Panc1 (cell line): ENCODE measurements at regions not wholly inside any gene's neighbourhood (a gene's known extent, or its start where the extent isn't known, plus 50 kb on each side); places are given as distances from the start of the nearest gene placed in this dataset.

ENCODE experiments used
- CTCF ChIP-seq: fragments of 450-650 bp; IDR thresholded peaks from 2 replicates; pipeline ENCODE4 v1.5.1; 2017; ENCODE audit warnings: mild to moderate bottlenecking
- POLR2AphosphoS5 ChIP-seq: IDR thresholded peaks from 2 replicates; pipeline ENCODE4 v1.6.1; 2012; ENCODE audit warnings: mild to moderate bottlenecking, low read depth, low read length, moderate library complexity
- REST ChIP-seq, 2 experiments: IDR thresholded peaks; 2 replicates each; pipeline ENCODE4 v1.6.1; 2011 to 2012; ENCODE audit warnings: low read depth in 2 of 2, control low read depth in 1 of 2, low read length in 1 of 2, mild to moderate bottlenecking in 1 of 2, moderate library complexity in 1 of 2; ENCODE audit not compliant: insufficient read depth in 1 of 2
- SIN3A ChIP-seq: IDR thresholded peaks from 2 replicates; pipeline ENCODE4 v1.6.1; 2012; ENCODE audit warnings: low read depth, mild to moderate bottlenecking, low read length, moderate library complexity, borderline replicate concordance; ENCODE audit not compliant: insufficient read depth

GRCh38 chr10:83673316-83673715, 466.0 kb upstream of the GHITM start:
- TF ChIP-seq CTCF (no peak), REST (IDR thresholded peaks at IDR 0.05; ENCODE audit: insufficient read depth in 1 of 2, low read depth in 2 of 2, low read length in 1 of 2) (no peak), POLR2AphosphoS5 (no peak), SIN3A (no peak)
